ENCODE measurements at regions not wholly inside any gene's neighbourhood (a gene's known extent, or its start where the extent isn't known, plus 50 kb on each side); places are given as distances from the start of the nearest gene placed in this dataset.

GRCh38 chr6:159118924-159119323, 50.3 kb upstream of the FNDC1 start:
- H3K79me2 ChIP-seq (ENCODE audit: insufficient read depth, low read length) = no peaks in the 10 kb centered on the region
- Mint-ChIP-seq H3K36me3 (ENCODE audit: insufficient read depth in 1 of 3, low read depth in 3 of 3) (no peaks in the 10 kb centered on the region), H3K4me1 (no peaks in the 10 kb centered on the region), H3K27me3 (ENCODE audit: low read depth) (peaks cover 2% of the 10 kb centered on the region), H3K4me3 (no peak overlapping the region), H3K9me3 (no peaks in the 10 kb centered on the region), H3K27ac (no peak overlapping the region)
- H3K9ac ChIP-seq (ENCODE audit: extremely low read depth, insufficient read length, low read length) = no peak overlapping the region
- H2BK15ac ChIP-seq (ENCODE audit: low read depth, low read length) = no peak overlapping the region
- DNase-seq = no peak
- peaks cover 2% of the 10 kb centered on the region for H4K20me1 ChIP-seq (ENCODE audit: control insufficient read depth, insufficient read depth, insufficient read length)
- H2AFZ ChIP-seq (ENCODE audit: low read length) = no peak overlapping the region
- H3K9me3 ChIP-seq (ENCODE audit: control insufficient read depth, low read depth, low read length) = no peaks in the 10 kb centered on the region
- no peak overlapping the region for H4K5ac ChIP-seq (ENCODE audit: insufficient read length, low read depth, low read length)
- H3K23ac ChIP-seq (ENCODE audit: insufficient read length, low read depth, low read length) = no peak overlapping the region
- no peak overlapping the region for H2BK5ac ChIP-seq (ENCODE audit: insufficient read length, low read length)
- no peak overlapping the region for H3T11ph ChIP-seq (ENCODE audit: low read length)
- H3K27me3 ChIP-seq (ENCODE audit: insufficient read depth, low read length) = no peaks in the 10 kb centered on the region
- H2BK12ac ChIP-seq (ENCODE audit: insufficient read length, low read depth, low read length) = no peak overlapping the region
- no CpG with 5 or more reads among the region's 2 CpGs for WGBS (ENCODE audit: extremely low coverage, insufficient read length, low lambda C conversion rate)
- no peak overlapping the region for H2BK120ac ChIP-seq (ENCODE audit: low read depth, low read length, poor library complexity, severe bottlenecking)
- H4K91ac ChIP-seq (ENCODE audit: insufficient read length, low read depth, low read length) = no peak overlapping the region
- H4K8ac ChIP-seq (replicated peaks; ENCODE audit: insufficient read length, low read depth, low read length) = no peak overlapping the region
- no peaks in the 10 kb centered on the region for H3K4me1 ChIP-seq (ENCODE audit: insufficient read depth, low read length)
- H3K14ac ChIP-seq (ENCODE audit: insufficient read depth, low read length) = no peak overlapping the region
- H3K23me2 ChIP-seq (ENCODE audit: insufficient read length, low read depth, low read length, poor library complexity, severe bottlenecking) = no peaks in the 10 kb centered on the region
- H3K27ac ChIP-seq (ENCODE audit: insufficient read length, low read depth, low read length) = no peak overlapping the region
- H2AK5ac ChIP-seq (ENCODE audit: insufficient read length, low read length) = no peak overlapping the region
- H3K18ac ChIP-seq (ENCODE audit: insufficient read length, low read depth, low read length) = no peak overlapping the region
- H3K4me2 ChIP-seq (ENCODE audit: insufficient read depth, insufficient read length, low read length) = no peak overlapping the region
- H3K79me1 ChIP-seq (ENCODE audit: insufficient read depth, low read depth, low read length, poor library complexity, severe bottlenecking) = no peaks in the 10 kb centered on the region
- no peak overlapping the region for H2BK20ac ChIP-seq (ENCODE audit: low read depth, low read length, poor library complexity, severe bottlenecking)
- TF ChIP-seq, protein P1, sequence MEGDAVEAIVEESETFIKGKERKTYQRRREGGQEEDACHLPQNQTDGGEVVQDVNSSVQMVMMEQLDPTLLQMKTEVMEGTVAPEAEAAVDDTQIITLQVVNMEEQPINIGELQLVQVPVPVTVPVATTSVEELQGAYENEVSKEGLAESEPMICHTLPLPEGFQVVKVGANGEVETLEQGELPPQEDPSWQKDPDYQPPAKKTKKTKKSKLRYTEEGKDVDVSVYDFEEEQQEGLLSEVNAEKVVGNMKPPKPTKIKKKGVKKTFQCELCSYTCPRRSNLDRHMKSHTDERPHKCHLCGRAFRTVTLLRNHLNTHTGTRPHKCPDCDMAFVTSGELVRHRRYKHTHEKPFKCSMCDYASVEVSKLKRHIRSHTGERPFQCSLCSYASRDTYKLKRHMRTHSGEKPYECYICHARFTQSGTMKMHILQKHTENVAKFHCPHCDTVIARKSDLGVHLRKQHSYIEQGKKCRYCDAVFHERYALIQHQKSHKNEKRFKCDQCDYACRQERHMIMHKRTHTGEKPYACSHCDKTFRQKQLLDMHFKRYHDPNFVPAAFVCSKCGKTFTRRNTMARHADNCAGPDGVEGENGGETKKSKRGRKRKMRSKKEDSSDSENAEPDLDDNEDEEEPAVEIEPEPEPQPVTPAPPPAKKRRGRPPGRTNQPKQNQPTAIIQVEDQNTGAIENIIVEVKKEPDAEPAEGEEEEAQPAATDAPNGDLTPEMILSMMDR (conservative IDR thresholded peaks at IDR 0.05) = peak; percentile 13; the same call in 1 of the 3 replicates
- H3K4ac ChIP-seq (ENCODE audit: low read depth, low read length) = no peak overlapping the region
- no peak overlapping the region for H3K56ac ChIP-seq (ENCODE audit: insufficient read length, low read depth, low read length)

Data from H9 (cell line).